Testis (tissue), 2 donors: ENCODE measurements at regions not wholly inside any gene's neighbourhood (a gene's known extent, or its start where the extent isn't known, plus 50 kb on each side); places are given as distances from the start of the nearest gene placed in this dataset.

Experiments used
- POLR2A ChIP-seq: fragments of 450-650 bp; IDR thresholded peaks from one replicate; pipeline ENCODE4 v1.6.1; 2017; ENCODE audit warnings: antibody characterized with exemption, mild to moderate bottlenecking, moderate library complexity
- TF ChIP-seq, protein P1 (sequence below), 3 experiments: fragments of 450-650 bp in 2 of 3; fragments of 200-600 bp in 1 of 3; sonication (generic) in 1 of 3; IDR thresholded peaks; one replicate each; pipeline ENCODE4 v1.5.1; 2016 to 2019; ENCODE audit warnings: antibody characterized with exemption in 3 of 3, mild to moderate bottlenecking in 2 of 3, moderate library complexity in 1 of 3

DNA sequence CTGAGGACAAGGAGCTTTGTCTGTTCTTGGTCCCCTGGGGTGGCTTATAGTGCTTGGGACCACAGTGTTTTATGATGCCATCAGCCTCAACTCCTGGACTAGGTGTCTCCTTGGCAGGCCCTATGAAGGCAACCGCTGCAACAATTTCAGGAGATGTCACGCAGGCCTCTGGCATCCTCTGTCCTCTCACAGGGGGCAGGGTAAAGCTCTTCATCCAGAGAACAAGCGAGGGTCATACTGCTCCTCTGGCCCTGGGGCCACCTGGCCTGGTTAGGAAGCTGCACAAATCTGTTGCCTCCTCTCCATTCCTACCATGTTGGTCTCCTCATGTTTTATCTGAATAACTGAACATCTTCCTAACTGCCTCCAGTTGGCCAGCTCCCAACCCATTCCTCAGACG lies 148.9 kb upstream of the SPEF2 start:
- TF ChIP-seq, protein P1, sequence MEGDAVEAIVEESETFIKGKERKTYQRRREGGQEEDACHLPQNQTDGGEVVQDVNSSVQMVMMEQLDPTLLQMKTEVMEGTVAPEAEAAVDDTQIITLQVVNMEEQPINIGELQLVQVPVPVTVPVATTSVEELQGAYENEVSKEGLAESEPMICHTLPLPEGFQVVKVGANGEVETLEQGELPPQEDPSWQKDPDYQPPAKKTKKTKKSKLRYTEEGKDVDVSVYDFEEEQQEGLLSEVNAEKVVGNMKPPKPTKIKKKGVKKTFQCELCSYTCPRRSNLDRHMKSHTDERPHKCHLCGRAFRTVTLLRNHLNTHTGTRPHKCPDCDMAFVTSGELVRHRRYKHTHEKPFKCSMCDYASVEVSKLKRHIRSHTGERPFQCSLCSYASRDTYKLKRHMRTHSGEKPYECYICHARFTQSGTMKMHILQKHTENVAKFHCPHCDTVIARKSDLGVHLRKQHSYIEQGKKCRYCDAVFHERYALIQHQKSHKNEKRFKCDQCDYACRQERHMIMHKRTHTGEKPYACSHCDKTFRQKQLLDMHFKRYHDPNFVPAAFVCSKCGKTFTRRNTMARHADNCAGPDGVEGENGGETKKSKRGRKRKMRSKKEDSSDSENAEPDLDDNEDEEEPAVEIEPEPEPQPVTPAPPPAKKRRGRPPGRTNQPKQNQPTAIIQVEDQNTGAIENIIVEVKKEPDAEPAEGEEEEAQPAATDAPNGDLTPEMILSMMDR (IDR thresholded peaks at IDR 0.05) = no peak
- no peak for TF ChIP-seq POLR2A
